DMS 273 (cell line): ENCODE measurements at regions not wholly inside any gene's neighbourhood (a gene's known extent, or its start where the extent isn't known, plus 50 kb on each side); places are given as distances from the start of the nearest gene placed in this dataset.
A peak's percentile ranks its signal among the peaks of the same experiment; 100 is the strongest.
"Not testable (repeated sequence)": the region's sequence is repeated elsewhere in the genome, so short reads cannot be mapped to it uniquely, and the experiment has no call there.

Experiments used
- DNase-seq: peaks from one replicate; lab custom pipeline; 2025; ENCODE audit not compliant: unreplicated experiment; lab: John Stamatoyannopoulos, UW

DNA sequence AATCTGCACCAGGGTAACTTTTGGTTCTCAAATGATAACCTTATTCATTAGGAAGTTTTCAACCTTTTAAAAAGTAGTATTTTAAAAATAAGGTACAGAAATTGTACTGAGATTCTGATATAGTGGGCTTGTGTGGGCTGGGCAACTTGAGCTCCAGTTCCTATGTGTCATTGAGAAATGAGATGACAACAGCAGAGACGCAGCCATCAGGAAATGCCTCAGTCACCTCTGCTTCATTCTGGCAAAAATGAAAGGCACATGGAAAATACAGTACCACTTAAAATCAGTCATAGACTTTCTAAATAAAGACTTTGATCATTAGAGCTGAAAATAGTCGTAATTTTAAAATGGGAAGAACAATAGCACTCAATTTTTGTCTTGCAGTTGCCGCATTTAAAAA, 480.2 kb downstream of the PLK2 start:
- DNase-seq, result no peak

DNA sequence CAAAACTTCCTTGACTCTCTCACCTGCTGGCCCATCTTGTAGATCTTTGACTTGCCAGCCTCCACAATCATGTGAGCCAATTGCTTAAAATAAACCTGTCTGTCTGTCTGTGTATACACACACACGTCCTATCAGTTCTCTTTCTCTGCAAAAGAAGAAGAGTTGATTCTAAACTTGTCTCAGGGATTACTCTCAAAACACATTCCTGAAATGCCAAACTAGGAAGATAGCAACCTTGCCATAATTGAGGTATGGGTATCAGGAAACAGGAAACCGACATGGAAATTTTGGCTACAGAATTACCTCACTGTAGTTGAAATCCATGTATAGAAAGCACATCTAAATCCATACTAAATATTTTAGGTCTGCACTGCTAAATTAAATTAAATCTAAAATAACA, 483.4 kb downstream of the PLK2 start:
- no peak for DNase-seq

DNA sequence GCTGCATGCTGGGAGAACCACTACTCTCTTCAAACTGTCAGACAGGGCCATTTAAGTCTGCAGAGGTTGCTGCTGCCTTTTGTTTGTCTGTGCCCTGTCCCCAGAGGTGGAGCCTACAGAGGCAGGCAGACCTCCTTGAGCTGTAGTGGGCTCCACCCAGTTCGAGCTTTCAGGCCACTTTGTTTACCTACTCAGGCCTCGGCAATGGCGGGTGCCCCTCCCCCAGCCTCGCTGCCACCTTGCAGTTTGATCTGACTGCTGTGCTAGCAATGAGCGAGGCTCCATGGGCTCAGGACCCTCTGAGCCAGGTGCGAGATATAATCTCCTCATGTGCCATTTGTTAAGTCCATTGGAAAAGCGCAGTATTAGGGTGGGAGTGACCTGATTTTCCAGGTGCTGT, 487.8 kb downstream of the PLK2 start:
- DNase-seq, result not testable (repeated sequence)

DNA sequence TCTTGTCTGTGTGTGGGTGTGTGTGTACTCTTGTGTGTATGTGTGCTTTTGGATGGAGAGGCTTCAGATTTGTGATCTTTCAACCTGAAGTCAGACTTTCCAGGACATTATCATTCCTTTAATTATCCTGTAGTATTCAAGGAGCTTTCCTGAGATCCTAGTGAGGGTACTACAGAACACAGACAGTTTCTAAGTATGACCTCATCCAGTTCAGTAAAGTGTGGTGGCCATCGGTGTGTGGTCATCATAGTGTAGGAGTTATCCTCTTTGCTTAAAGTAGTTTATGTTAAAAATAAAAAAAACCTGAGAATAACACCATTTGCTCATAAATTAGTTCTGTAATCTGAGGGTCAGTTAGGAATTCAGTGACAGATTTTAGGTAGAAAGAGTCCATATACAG, 478.0 kb upstream of the ACTBL2 start:
- no peak for DNase-seq

DNA sequence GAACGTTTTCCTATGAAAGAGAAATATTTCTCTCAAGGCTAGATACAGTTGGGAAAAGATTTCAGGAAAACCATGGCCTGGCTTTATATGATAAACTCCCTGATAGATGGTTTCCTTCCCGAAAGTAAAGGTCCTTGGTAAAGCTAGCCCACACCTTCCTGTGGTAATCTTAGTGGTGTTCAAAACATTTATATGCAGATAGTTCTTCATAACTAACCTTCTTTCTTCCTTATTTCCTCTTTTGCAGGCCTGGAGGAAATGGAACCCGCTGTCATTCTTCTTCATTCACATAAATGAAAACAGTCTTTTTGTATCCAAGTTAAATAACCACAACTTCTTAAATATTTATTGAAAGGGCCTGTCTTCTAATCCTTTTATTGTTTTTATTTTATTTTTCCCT, 474.0 kb upstream of the ACTBL2 start:
- DNase-seq, result no peak

DNA sequence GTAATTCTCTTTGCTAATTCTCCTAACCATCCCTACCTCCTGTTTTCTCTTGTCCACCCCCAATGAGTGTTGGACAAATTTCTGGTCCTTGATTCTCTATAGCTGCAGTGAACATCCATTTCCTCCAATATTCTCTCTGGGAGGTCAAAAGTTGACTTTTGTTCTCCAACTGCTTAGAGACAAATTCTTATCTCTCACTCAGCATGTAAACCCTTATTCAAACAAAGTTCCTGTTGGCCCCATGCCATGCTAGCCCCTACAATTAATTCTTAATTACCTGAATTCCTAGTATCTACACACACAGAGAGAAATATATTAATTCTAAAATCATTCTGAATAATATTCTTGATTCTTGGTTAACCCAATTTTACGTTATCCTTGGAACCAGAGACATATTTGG, 472.9 kb upstream of the ACTBL2 start:
- no peak for DNase-seq

DNA sequence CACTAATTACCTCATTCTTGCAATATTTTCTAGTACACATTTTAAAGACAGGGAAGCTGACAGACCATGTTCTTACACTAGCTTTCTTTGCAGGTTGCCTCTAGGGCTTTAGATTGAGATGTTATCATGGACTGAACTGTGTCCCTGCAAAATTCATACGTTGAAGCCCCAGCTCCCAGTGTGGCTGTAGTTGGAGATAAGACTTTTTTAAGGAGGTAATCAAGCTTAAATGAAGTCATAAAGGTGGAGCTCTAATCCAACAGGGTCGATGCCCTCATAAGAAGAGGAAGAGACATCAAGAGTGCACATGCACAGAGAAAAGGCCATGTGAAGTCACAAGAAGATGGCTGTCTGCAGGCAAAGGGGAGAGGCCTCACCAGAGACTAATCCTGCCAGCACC, 471.2 kb upstream of the ACTBL2 start:
- no peak for DNase-seq

DNA sequence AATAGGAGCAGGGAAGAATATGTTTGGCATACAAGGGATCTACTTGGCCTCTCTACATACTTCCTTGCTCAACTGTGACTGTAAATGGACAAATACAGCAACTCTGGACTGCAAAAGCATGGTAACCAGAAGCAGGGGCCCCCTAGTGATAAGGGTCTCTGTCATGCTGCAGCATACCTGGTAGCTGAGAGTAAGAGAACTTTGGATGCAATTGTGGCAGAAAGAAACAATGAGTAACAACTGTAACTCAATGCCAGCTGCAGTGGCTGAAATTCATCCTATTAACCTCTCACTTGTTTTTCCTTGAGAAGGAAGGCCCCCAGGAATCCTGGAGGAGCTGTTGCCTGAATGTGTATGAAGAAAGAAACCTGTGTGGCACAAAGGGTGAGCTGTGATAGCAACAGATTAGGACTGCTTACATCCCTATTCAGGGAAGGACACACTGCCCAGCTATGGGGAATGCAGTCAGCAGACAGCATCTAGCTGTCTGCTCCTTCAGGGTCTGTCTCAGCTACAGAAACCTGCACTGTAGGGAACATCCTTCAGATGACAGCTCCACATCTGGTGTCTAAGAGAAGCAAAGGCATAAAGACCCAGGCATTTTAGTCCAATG, 468.1 kb upstream of the ACTBL2 start:
- DNase-seq, result no peak

DNA sequence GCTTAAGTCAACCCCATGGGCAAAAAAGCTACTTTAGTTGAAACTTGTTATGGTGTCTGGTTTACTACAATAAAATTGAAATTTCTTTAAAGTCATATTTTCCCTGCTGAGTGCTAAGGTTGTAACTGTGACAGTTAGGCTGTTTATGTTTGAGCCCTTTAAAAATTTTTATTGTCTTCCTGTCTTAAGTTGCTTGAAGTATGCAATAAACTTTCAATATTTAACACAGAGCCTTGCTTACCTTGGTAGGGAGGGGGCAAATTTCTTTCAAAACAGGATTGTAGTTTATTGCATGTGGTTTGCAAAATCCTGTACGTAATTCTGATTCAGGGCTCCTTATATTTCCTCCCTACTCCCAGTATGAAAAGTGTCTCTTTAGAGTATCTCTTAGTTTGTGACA, 465.5 kb upstream of the ACTBL2 start:
- DNase-seq, result no peak

DNA sequence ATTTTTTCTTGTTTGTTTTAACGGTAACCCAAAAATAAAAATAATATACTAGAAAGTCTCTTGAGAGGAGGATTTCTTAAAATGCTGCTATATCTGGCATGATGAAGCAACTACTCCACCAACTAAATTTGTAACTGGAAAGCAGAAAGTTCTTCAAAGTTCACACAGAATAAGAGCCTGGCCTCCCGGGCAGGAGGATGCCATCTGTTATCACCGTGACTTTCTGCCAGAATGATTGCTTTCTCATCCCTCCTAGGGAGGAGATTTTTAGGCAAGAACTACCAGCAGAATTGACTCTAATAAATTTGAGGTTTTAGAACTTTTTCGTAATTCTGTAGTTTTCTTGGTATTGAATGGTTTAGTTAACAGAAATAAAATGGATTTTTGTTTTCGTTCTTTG, 464.6 kb upstream of the ACTBL2 start:
- DNase-seq, result peak; percentile 62

DNA sequence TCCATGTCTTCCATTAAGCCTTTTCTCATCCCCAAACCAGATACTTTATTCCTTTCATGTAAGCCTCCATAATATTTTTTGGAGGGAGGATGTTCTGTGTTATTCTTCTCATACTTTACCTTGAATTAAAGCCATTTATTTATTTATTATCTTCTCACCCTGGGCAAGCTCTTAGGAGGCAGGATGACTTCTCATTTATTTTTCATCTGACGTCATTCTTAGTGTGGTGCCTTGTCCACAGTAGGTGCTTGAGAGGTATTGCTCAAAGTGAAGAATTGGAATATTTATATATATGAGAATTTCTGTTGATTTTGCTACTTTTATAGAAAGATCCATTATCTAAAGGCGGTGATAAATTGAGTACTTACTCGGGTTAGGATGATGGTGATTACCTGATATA, 458.3 kb upstream of the ACTBL2 start:
- no peak for DNase-seq

DNA sequence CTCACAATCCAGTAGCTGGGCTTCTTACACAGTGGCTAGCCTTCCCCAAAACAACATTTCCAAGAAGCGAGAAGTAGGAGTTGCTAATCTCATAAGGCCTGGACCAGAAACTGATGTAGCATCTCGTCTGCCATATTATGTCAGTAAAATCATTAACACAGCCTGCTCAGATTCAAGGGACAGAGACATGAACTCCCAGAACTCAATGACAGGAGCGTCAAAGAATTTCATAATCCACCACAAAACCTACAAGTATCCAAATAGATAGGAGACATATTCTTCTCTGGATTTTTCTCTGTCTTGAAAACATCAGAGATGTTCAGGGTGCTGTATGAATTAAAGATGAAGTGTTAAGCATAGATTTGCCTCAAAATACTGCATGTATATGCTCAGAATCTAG, 457.6 kb upstream of the ACTBL2 start:
- no peak for DNase-seq

DNA sequence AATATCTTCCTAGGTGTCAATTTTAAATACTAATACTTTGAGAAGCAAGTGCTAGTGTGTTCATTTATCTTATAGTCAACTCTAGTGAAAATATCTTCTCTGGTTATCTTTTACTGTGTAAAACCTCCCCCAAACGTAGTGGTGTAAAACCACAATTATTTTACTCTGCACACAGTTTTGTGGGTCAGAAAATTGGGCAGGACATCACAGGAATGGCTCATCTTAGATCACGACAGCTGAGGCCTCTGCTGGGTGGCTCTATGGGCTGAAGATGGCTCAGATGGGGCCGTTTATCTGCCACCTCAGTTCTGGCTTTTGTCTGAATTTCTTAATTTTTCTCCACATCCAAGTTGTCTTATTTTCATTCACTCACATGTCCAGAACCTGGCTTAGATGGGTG, 457.2 kb upstream of the ACTBL2 start:
- no peak for DNase-seq

DNA sequence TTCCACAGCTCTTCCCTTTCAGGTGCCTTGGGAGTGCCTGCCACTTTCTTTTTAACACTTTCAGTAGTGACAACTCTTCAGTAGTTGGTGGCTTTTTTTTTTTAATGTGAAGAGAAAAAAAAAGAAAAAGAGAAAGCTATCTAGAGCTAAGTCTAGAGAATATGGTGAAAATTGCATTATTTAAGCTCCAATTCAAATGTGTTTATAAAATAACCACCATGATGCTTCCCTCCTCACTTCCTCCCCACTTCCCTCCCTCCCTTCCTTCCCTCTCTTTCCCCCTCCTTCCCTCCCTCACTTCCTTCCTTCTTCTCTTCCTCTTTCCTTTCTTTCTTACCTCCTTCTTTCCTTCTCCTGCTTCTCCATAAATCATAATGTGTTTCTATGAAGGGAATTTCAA, 456.7 kb upstream of the ACTBL2 start:
- DNase-seq, result no peak

DNA sequence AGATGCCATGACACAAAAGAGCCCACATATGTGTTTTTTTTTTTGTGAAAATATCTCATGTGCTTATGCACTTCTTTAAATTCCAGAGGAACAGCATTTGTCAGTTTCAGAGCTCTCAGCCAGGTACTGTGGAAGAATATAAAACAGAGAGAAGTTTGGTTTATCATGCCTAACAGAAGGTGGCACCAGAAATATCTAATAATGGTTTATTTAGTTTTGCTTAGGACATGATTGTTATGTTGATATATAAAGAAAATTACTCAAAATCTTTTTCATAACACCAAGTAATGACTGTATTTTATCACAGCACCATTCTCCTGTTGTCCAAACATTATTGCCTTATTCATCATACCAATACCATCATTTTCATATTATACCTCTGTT, 455.6 kb upstream of the ACTBL2 start:
- DNase-seq, result no peak

DNA sequence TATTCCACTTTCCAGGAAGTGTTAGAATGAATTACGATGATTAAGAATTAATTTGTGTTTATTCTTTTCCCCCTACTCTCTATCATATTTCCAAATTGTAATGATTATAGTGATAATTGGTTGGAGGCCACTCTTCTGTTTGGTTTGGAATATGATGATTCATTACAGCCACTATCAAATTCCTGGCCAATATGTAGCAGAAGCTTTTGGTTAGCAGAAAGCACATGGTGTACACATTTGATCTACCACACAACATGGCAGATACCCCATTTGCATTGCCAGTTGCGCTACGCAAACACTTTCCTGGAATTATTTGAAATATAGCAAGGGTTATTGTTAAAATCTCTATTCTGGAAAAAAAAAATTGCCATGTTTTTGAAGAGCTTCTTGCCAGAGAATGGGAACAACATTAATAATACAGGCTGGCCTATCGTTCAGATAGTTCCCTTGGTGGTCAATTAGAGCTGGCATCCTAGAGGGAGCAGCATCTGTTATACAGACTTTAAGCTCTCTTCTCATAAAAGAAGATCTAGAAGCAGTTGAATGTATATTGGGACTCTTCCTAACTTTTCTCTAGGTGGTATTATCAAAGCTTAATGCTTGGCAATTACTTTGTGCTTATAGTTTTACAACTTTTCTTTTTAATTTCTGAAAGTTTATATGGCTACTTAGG, 455.0 kb upstream of the ACTBL2 start:
- peak; percentile 40 for DNase-seq

DNA sequence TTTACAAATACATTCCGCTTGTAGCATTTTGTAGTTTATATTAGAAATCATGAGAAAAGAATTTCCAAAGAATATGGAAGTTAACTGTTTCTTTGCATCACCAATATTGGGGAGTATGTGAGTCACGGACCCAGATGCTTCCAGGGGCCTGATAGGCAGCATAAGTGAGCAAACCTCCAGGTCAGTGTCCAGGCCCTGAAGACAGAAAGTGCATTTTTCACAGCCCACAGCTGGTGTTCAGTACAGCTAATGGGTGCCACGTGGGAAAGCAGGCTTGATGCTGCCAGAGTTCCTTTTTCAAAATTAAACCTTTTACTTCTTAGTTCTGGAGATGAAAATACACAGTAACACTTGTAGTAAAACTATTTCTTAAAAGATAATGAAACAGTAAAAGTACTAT, 454.4 kb upstream of the ACTBL2 start:
- peak; percentile 18 for DNase-seq

DNA sequence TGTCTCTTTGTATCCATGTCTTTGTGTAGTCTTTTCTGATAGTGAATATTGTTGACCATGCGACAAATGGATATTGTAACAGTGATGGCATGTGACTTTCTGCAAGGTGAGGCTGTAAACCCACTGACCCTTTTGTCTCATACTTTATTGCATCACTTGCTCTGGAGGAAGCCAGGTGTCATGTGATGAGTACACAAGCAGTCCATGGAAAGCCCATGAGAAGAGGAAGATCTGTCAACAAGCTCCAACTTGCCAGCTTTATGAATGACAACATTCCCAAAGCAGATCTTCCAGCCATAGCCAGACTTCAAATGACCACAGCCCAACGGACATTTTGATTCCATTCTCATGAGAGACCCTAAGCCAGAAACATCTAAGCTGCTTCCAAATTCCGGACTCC, 450.1 kb upstream of the ACTBL2 start:
- no peak for DNase-seq

DNA sequence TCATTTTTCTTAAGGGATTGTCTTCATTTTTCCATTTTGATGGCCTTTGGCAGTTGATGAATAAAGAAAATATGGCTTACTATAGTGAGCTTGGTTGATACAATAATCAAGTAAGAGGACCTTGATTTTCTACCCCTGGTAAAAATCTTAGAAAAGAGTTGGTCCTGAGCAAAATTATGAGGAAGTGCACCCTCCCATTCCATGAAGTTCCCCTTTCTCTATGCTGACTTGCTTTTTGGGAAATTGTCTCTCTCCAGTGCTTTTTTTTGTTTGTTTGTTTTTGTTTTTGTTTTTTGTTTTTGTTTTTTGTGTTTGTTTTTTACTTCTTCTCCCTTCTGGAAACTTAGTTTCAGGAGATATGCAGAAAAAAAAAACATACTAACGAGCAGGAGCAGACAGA, 449.2 kb upstream of the ACTBL2 start:
- DNase-seq, result no peak

DNA sequence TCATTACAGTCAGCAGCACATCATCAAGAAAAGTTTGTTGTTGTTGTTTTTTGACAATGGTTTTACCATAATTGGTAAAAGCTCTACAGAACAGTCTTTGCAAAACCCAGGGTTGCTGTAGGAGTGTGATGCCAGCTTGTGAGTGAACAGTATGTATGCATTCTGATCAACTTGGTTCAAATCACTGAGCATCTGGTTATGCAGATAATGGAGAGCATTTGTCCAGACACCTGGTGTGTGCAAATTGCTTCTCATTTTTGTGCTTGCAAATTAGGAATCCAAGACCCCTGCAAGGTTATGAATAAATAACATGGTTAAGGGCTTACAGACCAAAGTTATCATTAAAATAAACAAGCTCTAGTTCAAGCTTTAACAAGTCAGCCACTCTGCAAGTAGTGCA, 448.7 kb upstream of the ACTBL2 start:
- peak; percentile 80 for DNase-seq

DNA sequence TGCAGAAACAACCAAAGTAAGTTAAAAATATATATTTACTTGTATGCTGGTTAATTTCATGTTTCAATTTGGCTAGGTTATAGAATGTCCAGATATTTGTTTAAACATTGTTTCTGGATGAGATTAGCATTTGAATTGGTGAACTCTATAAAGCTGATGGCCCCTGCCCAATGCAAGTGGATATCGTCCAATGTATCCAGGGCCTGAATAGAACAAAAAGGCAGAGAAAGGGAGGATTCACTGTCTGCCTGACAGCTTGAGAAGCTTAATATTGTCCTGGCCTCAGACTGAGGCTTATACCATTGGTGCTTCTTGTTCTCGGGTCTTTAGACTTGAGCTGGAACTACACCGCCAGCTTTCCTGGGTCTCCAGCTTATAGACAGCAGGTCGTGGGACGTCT, 446.7 kb upstream of the ACTBL2 start:
- no peak for DNase-seq

DNA sequence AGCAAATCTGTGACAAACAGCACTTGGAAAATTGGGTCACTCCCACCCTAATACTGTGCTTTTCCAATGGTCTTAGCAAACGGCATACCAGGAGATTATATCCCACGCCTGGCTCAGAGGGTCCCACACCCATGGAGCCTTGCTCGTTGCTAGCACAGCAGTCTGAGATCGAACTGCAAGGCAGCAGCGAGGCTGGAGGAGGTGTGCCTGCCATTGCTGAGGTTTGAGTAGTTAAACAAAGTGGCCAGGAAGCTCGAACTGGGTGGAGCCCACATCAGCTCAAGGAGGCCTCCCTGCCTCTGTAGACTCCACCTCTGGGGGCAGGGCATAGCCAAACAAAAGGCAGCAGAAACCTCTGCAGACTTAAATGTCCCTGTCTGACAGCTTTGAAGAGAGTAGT, 440.5 kb upstream of the ACTBL2 start:
- not testable (repeated sequence) for DNase-seq

DNA sequence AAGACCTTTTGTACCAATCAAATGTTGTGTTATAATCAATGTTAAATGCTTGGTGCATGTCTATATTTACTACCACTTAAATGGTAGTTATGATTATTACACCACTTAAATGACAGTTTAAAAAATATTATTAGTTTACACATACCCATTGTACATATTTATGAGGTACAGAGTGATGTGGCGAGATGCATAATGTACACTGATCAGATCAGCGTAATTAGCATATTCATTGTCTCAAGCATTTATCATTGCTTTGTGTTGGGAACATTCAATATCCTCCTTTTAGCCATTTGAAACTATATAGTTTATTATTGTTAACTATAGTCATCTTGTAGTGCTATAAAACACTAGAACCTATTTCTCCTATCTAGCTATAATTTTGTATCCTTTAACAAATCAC, 434.4 kb upstream of the ACTBL2 start:
- DNase-seq, result no peak
